ENCODE measurements at regions not wholly inside any gene's neighbourhood (a gene's known extent, or its start where the extent isn't known, plus 50 kb on each side); places are given as distances from the start of the nearest gene placed in this dataset.

- TF ChIP-seq POLR2AphosphoS5 (IDR thresholded peaks at IDR 0.05; ENCODE audit: low read depth, low read length) (no peak), POLR2A (IDR thresholded peaks at IDR 0.05; ENCODE audit: low read depth, low read length) (no peak), TAF1 (IDR thresholded peaks at IDR 0.05; ENCODE audit: borderline replicate concordance, low read depth, low read length) (no peak)
Observed at GRCh38 chr3:147921051-147921450, 511.9 kb downstream of the ZIC1 start.
